Ishikawa (cell line): ENCODE measurements at regions not wholly inside any gene's neighbourhood (a gene's known extent, or its start where the extent isn't known, plus 50 kb on each side); places are given as distances from the start of the nearest gene placed in this dataset.

Experiments used
- CEBPB ChIP-seq: IDR thresholded peaks from 2 replicates; pipeline ENCODE4 v1.6.1; 2012
- CREB1 ChIP-seq: IDR thresholded peaks from 2 replicates; pipeline ENCODE4 v1.6.1; 2012; ENCODE audit warnings: low read depth
- EGR1 ChIP-seq: IDR thresholded peaks from 2 replicates; pipeline ENCODE4 v1.6.1; 2012
- EP300 ChIP-seq: IDR thresholded peaks from 2 replicates; pipeline ENCODE4 v1.6.1; 2012; ENCODE audit warnings: borderline replicate concordance
- NFIC ChIP-seq: IDR thresholded peaks from 2 replicates; pipeline ENCODE4 v1.6.1; 2012
- TAF1 ChIP-seq: IDR thresholded peaks from 2 replicates; pipeline ENCODE4 v1.6.1; 2012; ENCODE audit warnings: low read depth, mild to moderate bottlenecking
- TCF12 ChIP-seq: IDR thresholded peaks from 2 replicates; pipeline ENCODE4 v1.6.1; 2012; ENCODE audit warnings: low read depth
- TEAD4 ChIP-seq: IDR thresholded peaks from 2 replicates; pipeline ENCODE4 v1.6.1; 2012
- ZBTB7A ChIP-seq: IDR thresholded peaks from 2 replicates; pipeline ENCODE4 v1.6.1; 2012; ENCODE audit warnings: low read depth
- TF ChIP-seq, protein P1 (sequence below): IDR thresholded peaks from 2 replicates; pipeline ENCODE4 v1.6.1; 2012
- TF ChIP-seq, protein P2 (sequence below): IDR thresholded peaks from 2 replicates; pipeline ENCODE4 v1.6.1; 2012; ENCODE audit warnings: low read depth, mild to moderate bottlenecking
- TF ChIP-seq, protein P3 (sequence below): IDR thresholded peaks from 2 replicates; pipeline ENCODE4 v1.6.1; 2012

DNA sequence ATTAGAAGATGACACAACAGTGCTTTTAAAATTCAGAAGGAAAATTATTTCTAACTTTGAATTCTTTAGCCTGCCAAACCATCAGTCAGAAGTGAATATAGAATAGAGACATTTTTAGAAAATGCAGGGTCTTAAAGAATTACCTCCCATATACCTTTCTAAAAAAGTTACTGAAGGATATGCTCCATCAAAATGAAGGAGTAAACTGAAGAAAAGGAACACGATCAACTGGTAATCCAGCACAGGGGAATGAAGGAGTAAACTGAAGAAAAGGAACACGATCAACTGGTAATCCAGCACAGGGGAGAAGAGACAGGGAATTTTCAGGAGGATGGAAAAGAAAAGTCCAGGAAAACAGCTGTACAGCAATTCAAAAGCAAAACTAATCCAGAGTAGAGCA is 75.4 kb upstream of the LDLRAD3 start:
- TF ChIP-seq EP300 (no peak), CEBPB (no peak), TCF12 (no peak), TAF1 (no peak), ZBTB7A (no peak), TEAD4 (no peak), NFIC (no peak), CREB1 (no peak), EGR1 (no peak)
- TF ChIP-seq, protein P1, sequence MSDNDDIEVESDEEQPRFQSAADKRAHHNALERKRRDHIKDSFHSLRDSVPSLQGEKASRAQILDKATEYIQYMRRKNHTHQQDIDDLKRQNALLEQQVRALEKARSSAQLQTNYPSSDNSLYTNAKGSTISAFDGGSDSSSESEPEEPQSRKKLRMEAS: no peak
- TF ChIP-seq, protein P2, sequence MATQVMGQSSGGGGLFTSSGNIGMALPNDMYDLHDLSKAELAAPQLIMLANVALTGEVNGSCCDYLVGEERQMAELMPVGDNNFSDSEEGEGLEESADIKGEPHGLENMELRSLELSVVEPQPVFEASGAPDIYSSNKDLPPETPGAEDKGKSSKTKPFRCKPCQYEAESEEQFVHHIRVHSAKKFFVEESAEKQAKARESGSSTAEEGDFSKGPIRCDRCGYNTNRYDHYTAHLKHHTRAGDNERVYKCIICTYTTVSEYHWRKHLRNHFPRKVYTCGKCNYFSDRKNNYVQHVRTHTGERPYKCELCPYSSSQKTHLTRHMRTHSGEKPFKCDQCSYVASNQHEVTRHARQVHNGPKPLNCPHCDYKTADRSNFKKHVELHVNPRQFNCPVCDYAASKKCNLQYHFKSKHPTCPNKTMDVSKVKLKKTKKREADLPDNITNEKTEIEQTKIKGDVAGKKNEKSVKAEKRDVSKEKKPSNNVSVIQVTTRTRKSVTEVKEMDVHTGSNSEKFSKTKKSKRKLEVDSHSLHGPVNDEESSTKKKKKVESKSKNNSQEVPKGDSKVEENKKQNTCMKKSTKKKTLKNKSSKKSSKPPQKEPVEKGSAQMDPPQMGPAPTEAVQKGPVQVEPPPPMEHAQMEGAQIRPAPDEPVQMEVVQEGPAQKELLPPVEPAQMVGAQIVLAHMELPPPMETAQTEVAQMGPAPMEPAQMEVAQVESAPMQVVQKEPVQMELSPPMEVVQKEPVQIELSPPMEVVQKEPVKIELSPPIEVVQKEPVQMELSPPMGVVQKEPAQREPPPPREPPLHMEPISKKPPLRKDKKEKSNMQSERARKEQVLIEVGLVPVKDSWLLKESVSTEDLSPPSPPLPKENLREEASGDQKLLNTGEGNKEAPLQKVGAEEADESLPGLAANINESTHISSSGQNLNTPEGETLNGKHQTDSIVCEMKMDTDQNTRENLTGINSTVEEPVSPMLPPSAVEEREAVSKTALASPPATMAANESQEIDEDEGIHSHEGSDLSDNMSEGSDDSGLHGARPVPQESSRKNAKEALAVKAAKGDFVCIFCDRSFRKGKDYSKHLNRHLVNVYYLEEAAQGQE: no peak
- TF ChIP-seq, protein P3, sequence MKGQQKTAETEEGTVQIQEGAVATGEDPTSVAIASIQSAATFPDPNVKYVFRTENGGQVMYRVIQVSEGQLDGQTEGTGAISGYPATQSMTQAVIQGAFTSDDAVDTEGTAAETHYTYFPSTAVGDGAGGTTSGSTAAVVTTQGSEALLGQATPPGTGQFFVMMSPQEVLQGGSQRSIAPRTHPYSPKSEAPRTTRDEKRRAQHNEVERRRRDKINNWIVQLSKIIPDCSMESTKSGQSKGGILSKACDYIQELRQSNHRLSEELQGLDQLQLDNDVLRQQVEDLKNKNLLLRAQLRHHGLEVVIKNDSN: no peak
